WTC11 (cell line): ENCODE measurements at regions not wholly inside any gene's neighbourhood (a gene's known extent, or its start where the extent isn't known, plus 50 kb on each side); places are given as distances from the start of the nearest gene placed in this dataset.

Experiments used
- ATAC-seq: fragments of 200-7000 bp; cut with Tn5 transposase; 2 replicates; pipeline ENCODE4 v1.10.0; 2021; ENCODE audit warnings: mild to moderate bottlenecking, moderate library complexity
- CTCF ChIA-PET: fragments of 300-600 bp; sonication (Branson Sonifier 250); formaldehyde crosslinking; loops from one replicate; lab custom pipeline; 2021; ENCODE audit warnings: antibody characterized with exemption; lab: Charles Lee
- POLR2A ChIA-PET: fragments of 350-600 bp; sonication (Branson Sonifier 250); formaldehyde crosslinking; loops from one replicate; lab custom pipeline; 2021; ENCODE audit warnings: antibody characterized with exemption; lab: Charles Lee
- DNase-seq: peaks from one replicate; pipeline ENCODE4 v3.0.0; 2021; ENCODE audit warnings: low spot score
- H3K27ac Mint-ChIP-seq: 2 replicates; pipeline ENCODE4 v1.8.0; 2021; ENCODE audit warnings: mixed read lengths
- H3K27me3 Mint-ChIP-seq: 2 replicates; pipeline ENCODE4 v1.8.0; 2021; ENCODE audit warnings: low read depth, mild to moderate bottlenecking, moderate library complexity, mixed read lengths
- H3K36me3 Mint-ChIP-seq: 2 replicates; pipeline ENCODE4 v1.8.0; 2021; ENCODE audit warnings: mixed read lengths
- H3K4me1 Mint-ChIP-seq: 2 replicates; pipeline ENCODE4 v1.8.0; 2022; ENCODE audit warnings: mixed read lengths
- H3K4me3 Mint-ChIP-seq: 2 replicates; pipeline ENCODE4 v1.8.0; 2021; ENCODE audit warnings: mild to moderate bottlenecking, moderate library complexity, mixed read lengths
- H3K9me3 Mint-ChIP-seq: 2 replicates; pipeline ENCODE4 v1.8.0; 2021; ENCODE audit warnings: mixed read lengths
- ARID4B ChIP-seq: sonication (generic); formaldehyde crosslinking; IDR thresholded peaks from 2 replicates; pipeline ENCODE4 v1.8.0; 2023; ENCODE audit warnings: missing genetic modification reagents, mild to moderate bottlenecking, borderline replicate concordance
- ATF3 ChIP-seq: sonication (generic); formaldehyde crosslinking; conservative IDR thresholded peaks from 2 replicates; pipeline ENCODE4 v1.8.1; 2022; ENCODE audit warnings: mild to moderate bottlenecking, missing genetic modification reagents
- CREM ChIP-seq: sonication (generic); formaldehyde crosslinking; IDR thresholded peaks from 2 replicates; pipeline ENCODE4 v1.8.1; 2022; ENCODE audit warnings: mild to moderate bottlenecking, missing genetic modification reagents, moderate library complexity
- E2F5 ChIP-seq: sonication (generic); formaldehyde crosslinking; IDR thresholded peaks from 2 replicates; pipeline ENCODE4 v1.8.1; 2022; ENCODE audit warnings: mild to moderate bottlenecking, moderate library complexity, missing genetic modification reagents
- ERG ChIP-seq: fragments of 250-450 bp; sonication (Bioruptor Pico); IDR thresholded peaks from 2 replicates; pipeline ENCODE4 v1.8.0; 2021; ENCODE audit warnings: mild to moderate bottlenecking
- JAZF1 ChIP-seq: fragments of 250-450 bp; sonication (Bioruptor Pico); IDR thresholded peaks from 2 replicates; pipeline ENCODE4 v1.9.0; 2021; ENCODE audit warnings: moderate library complexity, mild to moderate bottlenecking, inconsistent platforms
- JUN ChIP-seq: sonication (generic); formaldehyde crosslinking; IDR thresholded peaks from 2 replicates; pipeline ENCODE4 v1.8.0; 2023; ENCODE audit warnings: mild to moderate bottlenecking, missing genetic modification reagents
- MXD4 ChIP-seq: fragments of 250-450 bp; sonication (Bioruptor Pico); IDR thresholded peaks from 2 replicates; pipeline ENCODE4 v1.8.0; 2021; ENCODE audit warnings: mild to moderate bottlenecking, moderate library complexity, borderline replicate concordance
- NFATC4 ChIP-seq: fragments of 250-450 bp; sonication (Bioruptor Pico); IDR thresholded peaks from 2 replicates; pipeline ENCODE4 v1.9.0; 2021; ENCODE audit warnings: mild to moderate bottlenecking
- NFYB ChIP-seq: sonication (generic); formaldehyde crosslinking; conservative IDR thresholded peaks from 2 replicates; pipeline ENCODE4 v1.8.0; 2022; ENCODE audit warnings: low read depth, missing genetic modification reagents
- NR1H2 ChIP-seq: sonication (generic); formaldehyde crosslinking; IDR thresholded peaks from 2 replicates; pipeline ENCODE4 v1.9.0; 2021; ENCODE audit warnings: mild to moderate bottlenecking, moderate library complexity, missing genetic modification reagents
- NR2C2 ChIP-seq: sonication (generic); formaldehyde crosslinking; IDR thresholded peaks from 2 replicates; pipeline ENCODE4 v1.8.0; 2022; ENCODE audit warnings: mild to moderate bottlenecking, missing genetic modification reagents
- PREB ChIP-seq: sonication (generic); formaldehyde crosslinking; IDR thresholded peaks from 2 replicates; pipeline ENCODE4 v1.8.1; 2022; ENCODE audit warnings: mild to moderate bottlenecking, missing genetic modification reagents, moderate library complexity, borderline replicate concordance
- SMAD3 ChIP-seq: sonication (generic); formaldehyde crosslinking; IDR thresholded peaks from 2 replicates; pipeline ENCODE4 v1.8.0; 2022; ENCODE audit warnings: missing genetic modification reagents, mild to moderate bottlenecking, borderline replicate concordance
- SMAD4 ChIP-seq: sonication (generic); formaldehyde crosslinking; IDR thresholded peaks from 2 replicates; pipeline ENCODE4 v1.8.0; 2022; ENCODE audit warnings: mild to moderate bottlenecking, missing genetic modification reagents
- SP1 ChIP-seq: sonication (generic); formaldehyde crosslinking; conservative IDR thresholded peaks from 2 replicates; pipeline ENCODE4 v1.8.1; 2022; ENCODE audit warnings: missing genetic modification reagents
- TCF7 ChIP-seq: sonication (generic); formaldehyde crosslinking; IDR thresholded peaks from 2 replicates; pipeline ENCODE4 v1.8.0; 2022; ENCODE audit warnings: mild to moderate bottlenecking, low read depth, missing genetic modification reagents, moderate library complexity
- ZNF396 ChIP-seq: fragments of 250-450 bp; sonication (Bioruptor Pico); IDR thresholded peaks from 2 replicates; pipeline ENCODE4 v1.8.0; 2021; ENCODE audit warnings: mild to moderate bottlenecking, moderate library complexity, borderline replicate concordance
- ZNF512 ChIP-seq: sonication (generic); formaldehyde crosslinking; IDR thresholded peaks from 2 replicates; pipeline ENCODE4 v1.8.1; 2022; ENCODE audit warnings: missing genetic modification reagents, borderline replicate concordance
- ZNF532 ChIP-seq: fragments of 250-450 bp; sonication (Bioruptor Pico); IDR thresholded peaks from 2 replicates; pipeline ENCODE4 v1.9.0; 2021; ENCODE audit warnings: mild to moderate bottlenecking, borderline replicate concordance

GRCh38 chr18:57953883-57954282 is 90.1 kb upstream of the NEDD4L start:
- no peak overlapping the region for H3K4me3 Mint-ChIP-seq
- H3K9me3 Mint-ChIP-seq, result peaks cover 3% of the 10 kb centered on the region; the same call in 1 of the 2 replicates
- ChIA-PET CTCF (no interaction called here), POLR2A (no interaction called here)
- no peak for ATAC-seq
- H3K4me1 Mint-ChIP-seq, result no peaks in the 10 kb centered on the region
- H3K27me3 Mint-ChIP-seq, result no peaks in the 10 kb centered on the region
- no peak for DNase-seq
- H3K27ac Mint-ChIP-seq, result no peak overlapping the region
- H3K36me3 Mint-ChIP-seq, result no peaks in the 10 kb centered on the region
- no peak for TF ChIP-seq ZNF532 (CRISPR knock-in tag)
- TF ChIP-seq CREM, result no peak
- no peak for TF ChIP-seq JAZF1 (CRISPR knock-in tag)
- TF ChIP-seq PREB (CRISPR knock-in tag), result no peak
- no peak for TF ChIP-seq MXD4 (CRISPR knock-in tag)
- no peak for TF ChIP-seq ZNF512 (CRISPR knock-in tag)
- TF ChIP-seq NFYB (CRISPR knock-in tag), result no peak
- TF ChIP-seq TCF7 (CRISPR knock-in tag), result no peak
- no peak for TF ChIP-seq NR2C2 (CRISPR knock-in tag)
- TF ChIP-seq, all 79 proteins: peak for 0

- DNase-seq, result no peak
- CTCF ChIA-PET, result interaction anchor here (2.6 kb wide), 1 partner anchor 169 kb away, joined by 8 read pairs; no protein-coding TSS in a partner anchor
- H3K36me3 Mint-ChIP-seq, result no peaks in the 10 kb centered on the region
- TF ChIP-seq CREM, result no peak
- TF ChIP-seq JUN (CRISPR knock-in tag), result no peak
- TF ChIP-seq E2F5 (CRISPR knock-in tag), result no peak
- TF ChIP-seq ARID4B (CRISPR knock-in tag), result no peak
- TF ChIP-seq ERG, result no peak
- no peak for TF ChIP-seq NFATC4
- TF ChIP-seq NR1H2, result no peak
- no peak for TF ChIP-seq SP1 (CRISPR knock-in tag)
- TF ChIP-seq SMAD4 (CRISPR knock-in tag), result no peak
- no peak for TF ChIP-seq ATF3 (CRISPR knock-in tag)
- no peak for TF ChIP-seq SMAD3 (CRISPR knock-in tag)
- no peak for TF ChIP-seq ZNF396
Observed at GRCh38 chr18:57951999-57952774, 91.8 kb upstream of the NEDD4L start.

More at GRCh38 chr18:57951999-57952774, 91.8 kb upstream of the NEDD4L start:
- Mint-ChIP-seq H3K4me1 (no peaks in the 10 kb centered on the region), H3K9me3 (peaks cover 4% of the 10 kb centered on the region; the same call in 1 of the 2 replicates), H3K27me3 (no peaks in the 10 kb centered on the region), H3K4me3 (no peak overlapping the region), H3K27ac (no peak overlapping the region)
- POLR2A ChIA-PET, result no interaction called here
- ATAC-seq, result no peak
